Panc1 (cell line): ENCODE measurements at regions not wholly inside any gene's neighbourhood (a gene's known extent, or its start where the extent isn't known, plus 50 kb on each side); places are given as distances from the start of the nearest gene placed in this dataset.

Experiments used
- ATAC-seq: fragments of 200-7000 bp; cut with Tn5 transposase; 2 replicates; pipeline ENCODE4 v1.9.1; 2020; ENCODE audit warnings: mild to moderate bottlenecking, moderate library complexity
- BruUV-seq: library from RNA; stranded (reverse); fragments of 400-500 nt; replicated peaks from 2 replicates; lab custom pipeline; 2021; lab: Mats Ljungman, UMichigan
- CTCF ChIA-PET: fragments of 300-600 bp; sonication (Branson Sonifier 250); formaldehyde crosslinking; loops from one replicate; lab custom pipeline; 2022; ENCODE audit warnings: antibody characterized with exemption; lab: Charles Lee
- POLR2A ChIA-PET: fragments of 300-600 bp; sonication (Branson Sonifier 250); formaldehyde crosslinking; loops from one replicate; lab custom pipeline; 2022; ENCODE audit warnings: antibody characterized with exemption; lab: Charles Lee
- DNase-seq: peaks from one replicate; pipeline ENCODE4 v3.0.0-alpha.2; 2010; ENCODE audit warnings: low read depth, low spot score
- H3K27ac ChIP-seq: 2 replicates; pipeline ENCODE4 v1.5.1; 2011; ENCODE audit warnings: mild to moderate bottlenecking, low read length, inconsistent platforms
- H3K27me3 ChIP-seq: fragments of 200-500 bp; sonication (Bioruptor generic); 2 replicates; pipeline ENCODE4 v1.6.0; 2014; ENCODE audit warnings: low read length, inconsistent platforms; ENCODE audit not compliant: control insufficient read depth, insufficient read depth
- H3K36me3 ChIP-seq: fragments of 200-500 bp; sonication (Bioruptor generic); 2 replicates; pipeline ENCODE4 v1.5.1; 2014; ENCODE audit warnings: inconsistent platforms, mild to moderate bottlenecking, low read length, moderate library complexity; ENCODE audit not compliant: control insufficient read depth, insufficient read depth
- H3K4me1 ChIP-seq: 2 replicates; pipeline ENCODE4 v1.5.1; 2011; ENCODE audit warnings: inconsistent platforms, mild to moderate bottlenecking, low read length, moderate library complexity; ENCODE audit not compliant: control insufficient read depth, insufficient read depth
- H3K4me3 ChIP-seq, 2 experiments: 2 replicates each; pipeline ENCODE4 v1.5.1; 2011 to 2012; ENCODE audit warnings: low read depth in 2 of 2, low read length in 2 of 2, mild to moderate bottlenecking in 2 of 2, inconsistent platforms in 1 of 2, moderate library complexity in 1 of 2
- H3K9me3 ChIP-seq: fragments of 200-500 bp; sonication (Bioruptor generic); 2 replicates; pipeline ENCODE4 v1.5.1; 2014; ENCODE audit warnings: low read depth, mild to moderate bottlenecking, inconsistent platforms, low read length, moderate library complexity; ENCODE audit not compliant: control insufficient read depth, insufficient read depth
- POLR2AphosphoS5 ChIP-seq: IDR thresholded peaks from 2 replicates; pipeline ENCODE4 v1.6.1; 2012; ENCODE audit warnings: mild to moderate bottlenecking, low read depth, low read length, moderate library complexity
- SIN3A ChIP-seq: IDR thresholded peaks from 2 replicates; pipeline ENCODE4 v1.6.1; 2012; ENCODE audit warnings: low read depth, mild to moderate bottlenecking, low read length, moderate library complexity, borderline replicate concordance; ENCODE audit not compliant: insufficient read depth
- TCF7L2 ChIP-seq: IDR thresholded peaks from 2 replicates; pipeline ENCODE4 v1.6.1; 2011; ENCODE audit warnings: mild to moderate bottlenecking, low read depth, low read length, inconsistent platforms
- in situ Hi-C: cut with HindIII; loops from 2 replicates; pipeline ENCODE4 v1.10.0; 2016; ENCODE audit warnings: low sequenced_read_pairs, low pct_unique_long_range_greater_than_20kb
- intact Hi-C: fragments of 100-400 bp; cut with micrococcal nuclease; formaldehyde crosslinking; loops from one replicate; pipeline ENCODE4 v1.10.0; 2022; ENCODE audit not compliant: unreplicated experiment
- TF ChIP-seq, protein P1 (sequence below), 2 experiments: IDR thresholded peaks; 2 replicates each; pipeline ENCODE4 v1.6.1; 2011 to 2012; ENCODE audit warnings: low read depth in 2 of 2, control low read depth in 1 of 2, low read length in 1 of 2, mild to moderate bottlenecking in 1 of 2, moderate library complexity in 1 of 2; ENCODE audit not compliant: insufficient read depth in 1 of 2
- TF ChIP-seq, protein P2 (sequence below): fragments of 450-650 bp; IDR thresholded peaks from 2 replicates; pipeline ENCODE4 v1.5.1; 2017; ENCODE audit warnings: mild to moderate bottlenecking

DNA sequence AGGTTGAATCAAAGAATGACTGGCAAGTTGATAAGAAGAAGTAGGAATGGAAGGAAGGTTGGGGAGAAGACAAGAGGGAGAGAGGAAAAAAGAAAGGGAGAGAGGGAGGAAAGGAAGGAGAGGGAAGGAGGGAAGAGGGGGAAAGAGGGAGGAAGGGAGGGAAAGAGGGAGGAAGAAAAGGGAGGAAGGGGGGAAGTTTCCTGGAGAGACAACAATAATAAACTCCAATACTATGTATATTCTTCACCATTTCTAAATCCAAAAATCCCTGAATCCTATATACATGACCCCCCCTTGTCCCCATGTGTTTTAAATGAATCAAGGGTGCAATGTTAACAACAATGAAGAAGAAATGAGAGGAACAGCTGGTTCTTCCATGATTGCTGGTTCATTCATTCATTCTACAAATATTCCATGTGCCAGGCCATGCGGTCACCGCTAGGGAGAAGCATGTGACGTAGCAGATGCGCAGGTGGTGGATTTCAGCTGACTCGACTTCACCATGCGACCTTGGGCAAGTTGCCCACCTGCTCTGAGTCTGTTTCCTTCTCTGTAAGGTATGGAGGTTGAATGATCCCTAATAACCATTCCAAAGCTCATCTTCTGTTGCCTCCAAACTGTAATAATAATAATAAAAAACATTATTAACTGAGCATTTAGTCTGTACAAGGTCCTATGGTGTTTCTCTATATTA, 77.6 kb downstream of the EN1 start:
- no peak for ATAC-seq
- in situ Hi-C loops, result no loop called here
- no TSS peak for BruUV-seq

DNA sequence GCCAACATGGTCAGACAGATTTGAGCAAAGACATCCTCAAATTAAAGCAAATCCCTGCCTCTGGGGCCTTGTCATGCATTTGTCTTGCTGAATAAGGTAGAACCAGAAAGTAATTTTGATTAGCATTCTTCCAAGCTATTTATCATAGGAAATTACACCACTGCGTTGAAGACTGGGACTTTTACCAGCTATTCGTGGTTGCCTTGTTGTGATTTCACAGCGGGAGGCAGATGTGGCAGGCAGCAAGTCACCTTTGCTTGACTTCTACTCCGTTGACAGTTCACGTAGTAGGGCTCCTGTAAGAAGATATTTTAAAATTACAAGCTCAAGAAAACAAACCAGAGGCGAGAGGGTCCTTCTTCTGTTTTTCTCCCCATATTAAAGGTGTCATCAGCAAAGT, 80.6 kb downstream of the EN1 start:
- BruUV-seq, result no TSS peak
- POLR2A ChIA-PET, result interaction anchor here (0.9 kb wide), 1 partner anchor 402 kb away, joined by 5 read pairs; no protein-coding TSS in a partner anchor
- H3K27me3 ChIP-seq, result peaks cover 4% of the 10 kb centered on the region; the same call in 1 of the 2 replicates

More for the DNA sequence above, 77.6 kb downstream of the EN1 start:
- H3K27ac ChIP-seq, result no peak overlapping the region
- no peak for DNase-seq
- POLR2A ChIA-PET, result no interaction called here
- no peaks in the 10 kb centered on the region; the same call in 1 of the 2 replicates for H3K4me1 ChIP-seq
- TF ChIP-seq, protein P1, sequence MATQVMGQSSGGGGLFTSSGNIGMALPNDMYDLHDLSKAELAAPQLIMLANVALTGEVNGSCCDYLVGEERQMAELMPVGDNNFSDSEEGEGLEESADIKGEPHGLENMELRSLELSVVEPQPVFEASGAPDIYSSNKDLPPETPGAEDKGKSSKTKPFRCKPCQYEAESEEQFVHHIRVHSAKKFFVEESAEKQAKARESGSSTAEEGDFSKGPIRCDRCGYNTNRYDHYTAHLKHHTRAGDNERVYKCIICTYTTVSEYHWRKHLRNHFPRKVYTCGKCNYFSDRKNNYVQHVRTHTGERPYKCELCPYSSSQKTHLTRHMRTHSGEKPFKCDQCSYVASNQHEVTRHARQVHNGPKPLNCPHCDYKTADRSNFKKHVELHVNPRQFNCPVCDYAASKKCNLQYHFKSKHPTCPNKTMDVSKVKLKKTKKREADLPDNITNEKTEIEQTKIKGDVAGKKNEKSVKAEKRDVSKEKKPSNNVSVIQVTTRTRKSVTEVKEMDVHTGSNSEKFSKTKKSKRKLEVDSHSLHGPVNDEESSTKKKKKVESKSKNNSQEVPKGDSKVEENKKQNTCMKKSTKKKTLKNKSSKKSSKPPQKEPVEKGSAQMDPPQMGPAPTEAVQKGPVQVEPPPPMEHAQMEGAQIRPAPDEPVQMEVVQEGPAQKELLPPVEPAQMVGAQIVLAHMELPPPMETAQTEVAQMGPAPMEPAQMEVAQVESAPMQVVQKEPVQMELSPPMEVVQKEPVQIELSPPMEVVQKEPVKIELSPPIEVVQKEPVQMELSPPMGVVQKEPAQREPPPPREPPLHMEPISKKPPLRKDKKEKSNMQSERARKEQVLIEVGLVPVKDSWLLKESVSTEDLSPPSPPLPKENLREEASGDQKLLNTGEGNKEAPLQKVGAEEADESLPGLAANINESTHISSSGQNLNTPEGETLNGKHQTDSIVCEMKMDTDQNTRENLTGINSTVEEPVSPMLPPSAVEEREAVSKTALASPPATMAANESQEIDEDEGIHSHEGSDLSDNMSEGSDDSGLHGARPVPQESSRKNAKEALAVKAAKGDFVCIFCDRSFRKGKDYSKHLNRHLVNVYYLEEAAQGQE (IDR thresholded peaks at IDR 0.05; ENCODE audit: insufficient read depth in 1 of 2, low read depth in 2 of 2, low read length in 1 of 2), result no peak
- TF ChIP-seq TCF7L2 (no peak), POLR2AphosphoS5 (no peak), SIN3A (no peak)
- TF ChIP-seq, protein P2, sequence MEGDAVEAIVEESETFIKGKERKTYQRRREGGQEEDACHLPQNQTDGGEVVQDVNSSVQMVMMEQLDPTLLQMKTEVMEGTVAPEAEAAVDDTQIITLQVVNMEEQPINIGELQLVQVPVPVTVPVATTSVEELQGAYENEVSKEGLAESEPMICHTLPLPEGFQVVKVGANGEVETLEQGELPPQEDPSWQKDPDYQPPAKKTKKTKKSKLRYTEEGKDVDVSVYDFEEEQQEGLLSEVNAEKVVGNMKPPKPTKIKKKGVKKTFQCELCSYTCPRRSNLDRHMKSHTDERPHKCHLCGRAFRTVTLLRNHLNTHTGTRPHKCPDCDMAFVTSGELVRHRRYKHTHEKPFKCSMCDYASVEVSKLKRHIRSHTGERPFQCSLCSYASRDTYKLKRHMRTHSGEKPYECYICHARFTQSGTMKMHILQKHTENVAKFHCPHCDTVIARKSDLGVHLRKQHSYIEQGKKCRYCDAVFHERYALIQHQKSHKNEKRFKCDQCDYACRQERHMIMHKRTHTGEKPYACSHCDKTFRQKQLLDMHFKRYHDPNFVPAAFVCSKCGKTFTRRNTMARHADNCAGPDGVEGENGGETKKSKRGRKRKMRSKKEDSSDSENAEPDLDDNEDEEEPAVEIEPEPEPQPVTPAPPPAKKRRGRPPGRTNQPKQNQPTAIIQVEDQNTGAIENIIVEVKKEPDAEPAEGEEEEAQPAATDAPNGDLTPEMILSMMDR, result no peak
- CTCF ChIA-PET, result no interaction called here
- no peaks in the 10 kb centered on the region for H3K36me3 ChIP-seq
- no peaks in the 10 kb centered on the region for H3K9me3 ChIP-seq
- no peak overlapping the region for H3K4me3 ChIP-seq
- H3K27me3 ChIP-seq, result peaks cover 13% of the 10 kb centered on the region
- intact Hi-C loops, result loop anchor here (10.0 kb wide), 1 partner anchor 85 kb away; no protein-coding TSS in a partner anchor

More for the DNA sequence above, 80.6 kb downstream of the EN1 start:
- DNase-seq (no peak), ATAC-seq (no peak)
- CTCF ChIA-PET, result interaction anchor here (0.5 kb wide), 1 partner anchor 79 kb away, joined by 3 read pairs; no protein-coding TSS in a partner anchor
- Histone ChIP-seq H3K4me3 (no peak overlapping the region), H3K4me1 (no peaks in the 10 kb centered on the region), H3K27ac (no peak overlapping the region), H3K36me3 (no peaks in the 10 kb centered on the region), H3K9me3 (no peaks in the 10 kb centered on the region)
- TF ChIP-seq, protein P1 (IDR thresholded peaks at IDR 0.05; ENCODE audit: insufficient read depth in 1 of 2, low read depth in 2 of 2, low read length in 1 of 2), result no peak
- no peak for TF ChIP-seq SIN3A
- TF ChIP-seq, protein P2, result no peak
- no peak for TF ChIP-seq TCF7L2
- TF ChIP-seq POLR2AphosphoS5, result no peak
- intact Hi-C loops, result loop anchor here (10.0 kb wide), 1 partner anchor 88 kb away; no protein-coding TSS in a partner anchor
- in situ Hi-C loops, result no loop called here
